Effector memory CD8-positive, alpha-beta T cell (primary cell): ENCODE measurements at regions not wholly inside any gene's neighbourhood (a gene's known extent, or its start where the extent isn't known, plus 50 kb on each side); places are given as distances from the start of the nearest gene placed in this dataset.

Source experiments
- ATAC-seq: fragments of 150-1000 bp; cut with Tn5 transposase; replicated peaks from 2 replicates; pipeline ENCODE4 v1.10.0; 2021; ENCODE audit warnings: mild to moderate bottlenecking, moderate library complexity
- DNase-seq, 3 experiments: peaks; one replicate each; pipeline ENCODE4 v3.0.0; 2021
- H3K27ac Mint-ChIP-seq, 2 donors: one replicate each; pipeline ENCODE4 v1.8.0; 2022; ENCODE audit warnings: mild to moderate bottlenecking in 2 of 2, mixed read lengths in 2 of 2, moderate library complexity in 2 of 2
- H3K27me3 Mint-ChIP-seq, 2 donors: one replicate each; pipeline ENCODE4 v1.8.0; 2022; ENCODE audit warnings: mixed read lengths in 2 of 2
- H3K36me3 Mint-ChIP-seq: one replicate; pipeline ENCODE4 v1.8.0; 2022; ENCODE audit warnings: mild to moderate bottlenecking, moderate library complexity, mixed read lengths; ENCODE audit not compliant: insufficient read depth
- H3K4me1 Mint-ChIP-seq, 2 donors: one replicate each; pipeline ENCODE4 v1.8.0; 2022; ENCODE audit warnings: low read depth in 2 of 2, mixed read lengths in 2 of 2
- H3K4me3 Mint-ChIP-seq, 2 donors: one replicate each; pipeline ENCODE4 v1.8.0; 2022; ENCODE audit warnings: mild to moderate bottlenecking in 2 of 2, mixed read lengths in 2 of 2, moderate library complexity in 2 of 2
- H3K9me3 Mint-ChIP-seq, 2 donors: one replicate each; pipeline ENCODE4 v1.8.0; 2022; ENCODE audit warnings: mixed read lengths in 2 of 2

DNA sequence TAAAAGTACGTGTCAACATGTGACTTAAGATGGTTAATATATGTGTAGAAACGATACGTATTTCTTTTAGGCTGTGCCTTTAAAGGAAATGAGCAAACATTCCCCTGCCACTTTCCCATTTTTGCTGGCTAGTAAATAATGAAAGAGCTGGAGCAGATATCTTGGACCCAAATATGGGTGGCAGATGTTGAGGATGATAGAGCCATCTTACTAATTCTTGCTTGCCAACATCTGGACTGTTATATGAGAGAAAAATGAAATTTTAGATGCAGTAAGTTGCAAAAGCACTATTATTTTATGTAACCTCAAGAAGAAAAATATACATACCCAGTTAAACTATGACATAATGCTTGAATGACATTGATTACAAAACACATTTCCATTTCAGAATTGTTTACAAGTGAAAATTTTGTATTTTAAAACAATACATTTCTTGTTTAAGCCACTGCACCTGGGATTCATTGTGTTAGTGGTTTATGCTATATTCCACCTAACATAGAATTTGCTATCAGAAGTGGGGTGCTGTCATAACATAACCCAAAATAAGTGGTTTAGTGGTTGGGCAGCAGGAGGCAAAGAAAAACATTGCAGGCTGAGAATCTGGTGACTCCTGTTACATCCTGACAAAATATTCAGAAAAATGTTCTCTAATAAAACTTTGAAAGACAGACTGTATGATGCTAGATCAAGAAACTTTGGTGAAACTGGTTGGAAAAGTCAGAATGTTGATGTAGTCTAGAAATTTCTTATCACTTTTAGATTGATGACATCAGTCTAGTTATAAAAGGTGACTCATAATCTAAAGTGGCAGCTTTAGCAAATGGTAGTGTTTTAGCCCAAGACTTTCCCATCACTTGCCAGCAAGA lies 305.0 kb downstream of the PTEN start:
- Mint-ChIP-seq H3K4me1 (peaks cover 6 to 18% of the 10 kb centered on the region in 2 donors), H3K27me3 (no peaks in the 10 kb centered on the region), H3K9me3 (peaks cover 0 to 8% of the 10 kb centered on the region in 2 donors), H3K27ac (no peak overlapping the region), H3K36me3 (peaks cover 3% of the 10 kb centered on the region), H3K4me3 (no peak overlapping the region)
- DNase-seq: no peak
- ATAC-seq: no peak

DNA sequence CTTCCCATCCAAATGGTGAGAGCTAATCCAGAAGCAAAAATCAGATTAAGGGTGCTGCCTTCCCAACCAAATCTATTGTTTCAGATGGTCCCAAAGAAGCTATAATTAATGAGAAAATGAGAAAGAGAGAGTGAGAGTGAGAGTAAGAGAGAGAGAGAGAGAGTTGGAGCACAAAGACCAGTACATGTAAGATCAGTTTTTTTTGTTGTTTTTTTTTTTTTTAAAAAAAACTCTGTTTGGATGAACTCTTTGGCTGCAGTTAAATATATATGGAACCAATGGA lies 305.6 kb downstream of the PTEN start:
- Mint-ChIP-seq H3K4me1 (peaks cover 6 to 18% of the 10 kb centered on the region in 2 donors), H3K27ac (no peak overlapping the region), H3K27me3 (no peaks in the 10 kb centered on the region), H3K36me3 (peaks cover 3% of the 10 kb centered on the region), H3K9me3 (peaks cover 0 to 8% of the 10 kb centered on the region in 2 donors), H3K4me3 (no peak overlapping the region)
- ATAC-seq (no peak), DNase-seq (no peak)

DNA sequence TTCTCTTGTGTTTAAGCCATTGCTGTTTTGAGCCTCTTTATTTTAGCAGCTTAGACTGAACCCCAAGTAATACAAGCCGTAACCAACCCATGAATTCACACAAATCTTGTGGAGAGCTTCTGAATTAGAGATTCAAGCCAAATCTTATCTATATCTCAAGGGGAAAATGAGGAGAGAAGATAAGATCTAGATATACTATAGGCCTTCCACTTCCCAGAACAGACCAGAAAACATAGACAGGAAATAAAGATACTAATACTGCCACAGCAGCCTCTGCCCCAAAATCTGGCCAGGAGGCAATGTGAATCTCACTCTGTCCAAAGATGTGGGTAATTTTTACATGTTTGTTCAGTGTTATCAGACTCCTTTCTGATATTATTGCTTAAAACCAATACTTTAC lies 307.2 kb downstream of the PTEN start:
- DNase-seq (no peak), ATAC-seq (no peak)
- Mint-ChIP-seq H3K4me1 (peaks cover 6 to 16% of the 10 kb centered on the region in 2 donors), H3K4me3 (no peak overlapping the region), H3K36me3 (peaks cover 3% of the 10 kb centered on the region), H3K27ac (peak overlapping the region in 1 of 2 donors; percentile 52), H3K27me3 (no peaks in the 10 kb centered on the region), H3K9me3 (peaks cover 0 to 8% of the 10 kb centered on the region in 2 donors)

DNA sequence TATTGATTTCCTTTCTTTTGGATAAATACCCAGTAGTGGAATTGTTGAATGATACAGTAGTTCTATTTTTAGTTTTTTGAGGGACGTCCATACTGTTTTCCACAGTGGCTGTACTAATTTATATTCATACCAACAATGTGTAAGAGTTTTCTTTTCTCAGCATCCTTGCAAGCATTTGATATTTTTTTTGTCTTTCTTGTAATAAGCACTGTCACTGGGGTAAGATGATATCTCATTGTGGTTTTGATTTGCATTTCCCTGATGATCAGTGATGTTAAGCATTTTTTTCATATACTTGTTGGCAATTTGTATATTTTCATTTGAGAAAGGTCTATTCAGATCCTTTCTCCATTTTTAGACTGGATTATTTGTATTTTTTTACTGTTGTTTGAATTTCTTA lies 308.7 kb downstream of the PTEN start:
- peaks cover 3% of the 10 kb centered on the region for H3K36me3 Mint-ChIP-seq
- H3K27me3 Mint-ChIP-seq: no peaks in the 10 kb centered on the region
- no peak overlapping the region for H3K4me3 Mint-ChIP-seq
- ATAC-seq (no peak), DNase-seq (no peak)
- H3K9me3 Mint-ChIP-seq: peaks cover 0 to 10% of the 10 kb centered on the region in 2 donors
- H3K4me1 Mint-ChIP-seq: peaks cover 6 to 16% of the 10 kb centered on the region in 2 donors
- peak overlapping the region in 1 of 2 donors; percentile 3 for H3K27ac Mint-ChIP-seq

GRCh38 chr10:88174391-88174790 lies 311.0 kb downstream of the PTEN start:
- H3K9me3 Mint-ChIP-seq: peaks cover 3 to 9% of the 10 kb centered on the region in 2 donors
- DNase-seq (no peak), ATAC-seq (no peak)
- no peaks in the 10 kb centered on the region for H3K27me3 Mint-ChIP-seq
- H3K4me3 Mint-ChIP-seq: no peak overlapping the region
- no peaks in the 10 kb centered on the region for H3K36me3 Mint-ChIP-seq
- H3K27ac Mint-ChIP-seq: no peak overlapping the region
- peaks cover 6 to 18% of the 10 kb centered on the region in 2 donors for H3K4me1 Mint-ChIP-seq

DNA sequence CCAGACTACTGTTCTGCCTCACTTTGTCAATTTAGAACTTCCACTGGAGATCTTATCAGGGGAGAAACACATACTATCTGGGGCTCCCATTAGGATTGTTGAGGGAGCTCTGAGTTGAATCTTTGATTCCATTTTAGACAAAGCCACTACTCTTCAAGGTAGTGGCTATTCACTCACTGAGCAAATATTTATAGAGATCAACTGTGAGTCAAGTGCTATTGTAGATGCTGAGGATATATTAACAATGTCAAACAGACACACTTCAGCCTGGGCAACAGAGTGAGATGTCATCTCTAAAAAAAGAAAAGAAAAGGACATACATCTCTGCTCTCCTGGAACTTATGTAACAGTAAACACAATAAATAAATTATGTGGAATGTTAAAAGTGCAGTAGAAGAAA lies 315.3 kb downstream of the PTEN start:
- H3K27me3 Mint-ChIP-seq: no peaks in the 10 kb centered on the region

DNA sequence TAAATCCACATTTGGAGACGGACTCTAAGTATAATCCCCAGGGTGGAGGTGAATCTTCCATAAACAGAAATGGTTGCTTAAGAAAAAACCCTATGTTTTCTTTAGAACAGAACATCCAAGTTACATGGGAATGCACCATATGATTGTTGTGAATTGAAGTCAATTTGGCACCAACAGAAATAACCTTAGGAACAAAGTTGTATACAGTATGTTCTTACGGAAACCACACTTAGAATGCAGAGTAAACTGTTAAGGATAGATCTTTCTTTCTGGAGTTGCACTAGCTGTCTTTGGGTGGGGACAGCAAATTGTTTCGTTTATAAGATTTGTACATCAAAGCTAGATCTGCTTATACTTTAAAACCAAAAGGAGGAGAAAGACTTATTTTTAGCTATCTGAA lies 316.4 kb downstream of the PTEN start:
- H3K4me1 Mint-ChIP-seq: peaks cover 0 to 5% of the 10 kb centered on the region in 2 donors
- no peak for DNase-seq
- H3K36me3 Mint-ChIP-seq: no peaks in the 10 kb centered on the region
- H3K27ac Mint-ChIP-seq: no peak overlapping the region
- no peaks in the 10 kb centered on the region for H3K27me3 Mint-ChIP-seq
- ATAC-seq: no peak
- H3K9me3 Mint-ChIP-seq: peaks cover 3 to 9% of the 10 kb centered on the region in 2 donors
- H3K4me3 Mint-ChIP-seq: no peak overlapping the region

More for the DNA sequence above, 315.3 kb downstream of the PTEN start:
- Mint-ChIP-seq H3K4me1 (peaks cover 0 to 2% of the 10 kb centered on the region in 2 donors), H3K9me3 (peaks cover 3 to 9% of the 10 kb centered on the region in 2 donors), H3K36me3 (no peaks in the 10 kb centered on the region), H3K27ac (no peak overlapping the region), H3K4me3 (no peak overlapping the region)
- DNase-seq (no peak), ATAC-seq (no peak)

DNA sequence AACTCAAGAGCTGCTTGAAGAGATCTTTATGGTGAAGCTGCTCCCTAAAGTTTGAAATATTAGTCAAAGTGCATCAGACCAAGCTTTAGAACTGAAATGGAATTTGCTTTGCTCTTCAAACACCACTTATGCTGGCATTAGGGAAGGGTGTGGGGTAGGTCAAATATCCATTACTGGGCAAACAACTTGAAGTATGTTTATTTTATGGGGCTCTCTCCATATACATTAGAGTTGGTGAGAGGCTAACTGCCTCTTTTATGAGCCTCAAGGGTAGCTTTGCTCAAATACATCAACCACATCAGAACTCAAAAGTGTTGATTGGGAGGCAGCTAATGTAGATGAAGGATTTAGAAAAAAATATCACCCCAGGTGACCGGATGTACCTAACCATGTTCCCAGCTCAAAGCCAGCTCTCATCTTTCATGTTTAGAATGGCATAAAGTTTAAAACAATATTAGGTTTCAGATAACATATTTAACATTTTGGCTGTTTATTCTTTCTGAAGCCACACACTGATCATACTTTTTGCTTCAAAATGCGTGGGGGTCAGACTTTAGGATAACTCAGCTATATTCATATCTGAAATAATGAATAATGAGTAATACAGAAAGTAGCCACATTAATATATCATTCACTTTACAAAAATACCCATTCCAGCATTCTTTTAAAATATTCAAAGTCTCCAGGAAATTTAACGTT lies 318.6 kb downstream of the PTEN start:
- Mint-ChIP-seq H3K4me1 (peaks cover 0 to 5% of the 10 kb centered on the region in 2 donors), H3K9me3 (peaks cover 3 to 8% of the 10 kb centered on the region in 2 donors), H3K27me3 (no peaks in the 10 kb centered on the region), H3K4me3 (no peak overlapping the region), H3K36me3 (no peaks in the 10 kb centered on the region), H3K27ac (no peak overlapping the region)
- ATAC-seq: no peak
- DNase-seq: no peak

DNA sequence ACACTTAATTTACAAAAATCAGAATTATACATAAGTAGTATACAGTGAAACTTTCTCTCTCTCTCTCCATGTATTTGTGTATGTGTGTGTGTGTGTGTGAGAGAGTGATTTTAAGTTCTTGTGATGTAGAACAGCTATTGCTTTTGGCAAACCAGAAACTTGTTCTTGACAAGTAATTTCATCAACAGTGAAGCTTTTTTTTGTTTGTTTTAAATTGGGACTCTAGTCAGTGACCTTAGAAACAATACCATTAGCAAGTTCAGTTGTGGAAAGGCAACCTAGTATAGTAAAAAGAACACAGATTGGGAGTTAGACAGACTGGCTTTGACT lies 319.1 kb downstream of the PTEN start:
- no peak for ATAC-seq
- no peaks in the 10 kb centered on the region for H3K27me3 Mint-ChIP-seq

GRCh38 chr10:88184543-88185297 lies 321.3 kb downstream of the PTEN start:
- Mint-ChIP-seq H3K36me3 (no peaks in the 10 kb centered on the region), H3K4me1 (peaks cover 0 to 3% of the 10 kb centered on the region in 2 donors), H3K27ac (no peak overlapping the region), H3K4me3 (no peak overlapping the region), H3K9me3 (no peaks in the 10 kb centered on the region), H3K27me3 (no peaks in the 10 kb centered on the region)
- ATAC-seq (no peak), DNase-seq (no peak)

More for the DNA sequence above, 319.1 kb downstream of the PTEN start:
- DNase-seq: no peak
- H3K36me3 Mint-ChIP-seq: no peaks in the 10 kb centered on the region
- H3K4me1 Mint-ChIP-seq: peaks cover 0 to 5% of the 10 kb centered on the region in 2 donors
- H3K4me3 Mint-ChIP-seq: no peak overlapping the region
- H3K9me3 Mint-ChIP-seq: peaks cover 1 to 3% of the 10 kb centered on the region in 2 donors
- H3K27ac Mint-ChIP-seq: no peak overlapping the region

DNA sequence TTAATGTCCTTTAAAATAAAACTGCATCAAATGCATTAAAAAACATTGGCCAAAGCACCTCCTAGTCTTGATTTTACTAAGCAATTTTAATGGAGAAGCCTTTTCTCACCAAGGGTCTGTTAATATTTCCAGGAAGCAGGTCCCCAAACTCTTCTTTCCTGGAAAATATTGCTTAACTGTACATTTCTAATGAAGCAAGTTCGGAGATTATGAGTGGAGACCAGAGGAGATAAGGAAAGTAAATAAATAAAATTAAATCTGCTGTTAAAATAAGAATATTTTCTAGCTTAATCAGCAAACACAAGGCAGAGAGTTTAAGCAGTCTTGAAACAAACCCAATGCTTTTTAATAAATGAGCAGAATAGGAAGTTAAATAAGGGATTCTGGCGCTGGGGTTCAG lies 322.4 kb downstream of the PTEN start:
- H3K36me3 Mint-ChIP-seq: no peaks in the 10 kb centered on the region
- H3K4me3 Mint-ChIP-seq: no peak overlapping the region
- DNase-seq (no peak), ATAC-seq (no peak)
- H3K27ac Mint-ChIP-seq: no peak overlapping the region
- H3K9me3 Mint-ChIP-seq: no peaks in the 10 kb centered on the region
- peaks cover 3 to 5% of the 10 kb centered on the region in 2 donors for H3K4me1 Mint-ChIP-seq
- no peaks in the 10 kb centered on the region for H3K27me3 Mint-ChIP-seq

DNA sequence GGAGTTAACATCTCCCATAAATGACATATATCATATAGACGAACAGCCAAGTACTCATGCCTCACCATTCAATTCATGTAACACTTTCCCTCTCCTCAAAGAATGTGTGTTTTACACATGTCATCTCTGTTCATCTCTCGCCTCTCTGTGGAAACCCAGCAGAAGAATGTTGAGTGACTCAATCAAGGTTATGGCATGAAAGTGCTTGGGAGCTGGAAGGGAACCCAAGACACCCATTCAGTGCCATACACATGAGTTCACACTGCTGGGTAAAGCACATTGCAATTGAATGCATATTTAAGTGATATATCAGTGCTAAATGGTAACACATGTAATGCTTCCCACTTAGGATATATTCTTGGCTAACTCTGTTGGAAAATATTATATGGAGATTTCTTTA lies 322.9 kb downstream of the PTEN start:
- no peak overlapping the region for H3K4me3 Mint-ChIP-seq
- H3K27ac Mint-ChIP-seq: no peak overlapping the region
- DNase-seq: no peak
- H3K27me3 Mint-ChIP-seq: no peaks in the 10 kb centered on the region
- no peak for ATAC-seq
- no peaks in the 10 kb centered on the region for H3K9me3 Mint-ChIP-seq
- H3K36me3 Mint-ChIP-seq: no peaks in the 10 kb centered on the region
- H3K4me1 Mint-ChIP-seq: peaks cover 3 to 5% of the 10 kb centered on the region in 2 donors

DNA sequence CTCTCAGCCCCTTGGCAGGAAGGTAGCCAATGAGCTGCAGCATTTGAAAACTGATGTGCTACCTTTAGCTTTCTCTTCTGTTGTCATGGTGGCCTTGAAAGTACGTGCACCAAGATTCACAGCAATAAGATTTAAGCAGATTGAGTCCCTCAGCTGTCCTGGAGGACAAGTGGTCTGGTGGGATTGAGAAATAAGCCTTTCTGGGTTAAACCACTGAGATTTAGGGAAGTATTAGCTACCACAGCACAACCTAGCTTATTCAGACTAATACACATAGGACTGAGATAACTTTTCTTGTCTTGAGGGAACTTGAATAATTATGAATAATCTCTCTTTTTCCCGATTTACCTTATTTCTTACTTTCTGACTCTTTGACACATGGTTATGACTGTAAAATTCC lies 324.0 kb downstream of the PTEN start:
- Mint-ChIP-seq H3K27me3 (no peaks in the 10 kb centered on the region), H3K9me3 (no peaks in the 10 kb centered on the region), H3K27ac (no peak overlapping the region), H3K36me3 (no peaks in the 10 kb centered on the region), H3K4me3 (no peak overlapping the region), H3K4me1 (peaks cover 3 to 5% of the 10 kb centered on the region in 2 donors)
- no peak for DNase-seq
- ATAC-seq: no peak
